Kidney epithelial cell (primary cell): ENCODE measurements at regions not wholly inside any gene's neighbourhood (a gene's known extent, or its start where the extent isn't known, plus 50 kb on each side); places are given as distances from the start of the nearest gene placed in this dataset.
A peak's percentile ranks its signal among the peaks of the same experiment; 100 is the strongest.

Source experiments
- DNase-seq: peaks from one replicate; pipeline ENCODE4 v3.0.0-alpha.2; 2010; ENCODE audit warnings: low read depth
- H3K27me3 ChIP-seq: 2 replicates; pipeline ENCODE4 v1.6.0; 2011; ENCODE audit warnings: low read length; ENCODE audit not compliant: control insufficient read depth, insufficient read depth
- H3K36me3 ChIP-seq: 2 replicates; pipeline ENCODE4 v1.5.1; 2011; ENCODE audit warnings: low read length; ENCODE audit not compliant: control insufficient read depth, insufficient read depth
- H3K4me3 ChIP-seq: 2 replicates; pipeline ENCODE4 v1.5.1; 2011; ENCODE audit warnings: low read depth, mild to moderate bottlenecking, control low read depth, low read length
- CTCF ChIP-seq: IDR thresholded peaks from 2 replicates; pipeline ENCODE4 v1.5.1; 2011; ENCODE audit warnings: mild to moderate bottlenecking, moderate library complexity, low read length, control low read depth, inconsistent platforms; ENCODE audit not compliant: insufficient read depth, poor library complexity, severe bottlenecking

GRCh38 chr10:44635176-44635575 lies 250.3 kb upstream of the CXCL12 start:
- TF ChIP-seq CTCF: no peak
- no peaks in the 10 kb centered on the region for H3K36me3 ChIP-seq
- no peak for DNase-seq
- no peak overlapping the region for H3K4me3 ChIP-seq
- H3K27me3 ChIP-seq: no peaks in the 10 kb centered on the region

GRCh38 chr10:44636625-44637024 lies 251.7 kb upstream of the CXCL12 start:
- Histone ChIP-seq H3K36me3 (no peaks in the 10 kb centered on the region), H3K4me3 (no peak overlapping the region), H3K27me3 (no peaks in the 10 kb centered on the region)
- DNase-seq: no peak
- TF ChIP-seq CTCF: no peak

GRCh38 chr10:44640429-44640828 lies 255.5 kb upstream of the CXCL12 start:
- TF ChIP-seq CTCF: no peak
- H3K27me3 ChIP-seq: no peaks in the 10 kb centered on the region
- no peaks in the 10 kb centered on the region for H3K36me3 ChIP-seq
- no peak for DNase-seq
- no peak overlapping the region for H3K4me3 ChIP-seq

- Histone ChIP-seq H3K4me3 (no peak overlapping the region), H3K27me3 (no peaks in the 10 kb centered on the region), H3K36me3 (no peaks in the 10 kb centered on the region)
- DNase-seq: no peak
- no peak for TF ChIP-seq CTCF
Observed at GRCh38 chr10:44647473-44647872, 262.6 kb upstream of the CXCL12 start.

- Histone ChIP-seq H3K27me3 (no peaks in the 10 kb centered on the region), H3K4me3 (no peak overlapping the region), H3K36me3 (no peaks in the 10 kb centered on the region)
- DNase-seq: peak; percentile 41
- no peak for TF ChIP-seq CTCF
Observed at GRCh38 chr10:44647877-44648542, 263.1 kb upstream of the CXCL12 start.
